Neural progenitor cell (in vitro differentiated cells): ENCODE measurements at regions not wholly inside any gene's neighbourhood (a gene's known extent, or its start where the extent isn't known, plus 50 kb on each side); places are given as distances from the start of the nearest gene placed in this dataset.

Experiments used
- EZH2 ChIP-seq: fragments of 200-600 bp; sonication (generic); IDR thresholded peaks from 2 replicates; pipeline ENCODE4 v1.6.1; 2017; ENCODE audit warnings: antibody characterized with exemption, mild to moderate bottlenecking, moderate library complexity
- TF ChIP-seq, protein P1 (sequence below): fragments of 200-600 bp; sonication (generic); IDR thresholded peaks from 2 replicates; pipeline ENCODE4 v1.5.1; 2017; ENCODE audit warnings: antibody characterized with exemption, mild to moderate bottlenecking

DNA sequence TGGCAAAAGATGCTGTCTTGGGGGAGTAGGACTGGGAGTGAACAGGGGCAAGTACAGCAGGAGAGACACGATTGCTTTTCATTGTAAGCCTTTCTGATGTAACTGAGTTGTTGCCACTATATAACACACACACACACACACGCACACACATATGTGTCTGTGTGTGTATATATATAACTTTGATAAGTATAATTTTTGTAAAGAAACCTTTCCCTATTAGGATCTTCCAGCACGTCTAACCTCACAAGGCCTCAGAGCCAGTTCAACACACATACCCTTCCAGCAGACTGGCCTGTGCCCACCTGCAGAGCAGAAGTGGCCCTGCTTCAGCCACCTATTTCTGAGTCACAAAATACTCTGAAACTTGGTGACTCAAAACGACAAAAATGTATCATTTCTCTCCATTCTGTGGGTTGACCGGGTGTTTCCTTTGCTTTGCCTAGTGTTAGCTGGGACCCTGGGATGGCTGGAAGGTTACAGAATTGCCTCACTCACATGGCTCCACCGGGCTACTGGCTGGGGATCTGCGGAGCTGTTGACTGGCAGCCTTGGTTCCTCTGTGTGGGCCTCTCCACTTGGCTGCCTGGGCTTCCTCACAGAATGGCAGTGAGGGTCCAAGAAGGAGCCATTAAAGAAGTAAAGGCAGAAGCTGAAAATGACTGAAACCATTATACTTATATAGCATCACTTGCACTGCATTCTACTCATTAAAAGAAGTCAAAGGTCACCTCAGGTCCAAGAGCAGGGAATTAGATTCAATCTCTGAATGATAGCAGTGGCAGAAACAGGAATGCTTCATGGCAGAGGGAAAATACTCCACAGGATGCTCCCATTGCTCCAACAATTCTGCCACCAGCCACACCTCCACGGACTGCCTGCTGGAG, 126.4 kb downstream of the BANF2 start:
- no peak for TF ChIP-seq EZH2
- TF ChIP-seq, protein P1, sequence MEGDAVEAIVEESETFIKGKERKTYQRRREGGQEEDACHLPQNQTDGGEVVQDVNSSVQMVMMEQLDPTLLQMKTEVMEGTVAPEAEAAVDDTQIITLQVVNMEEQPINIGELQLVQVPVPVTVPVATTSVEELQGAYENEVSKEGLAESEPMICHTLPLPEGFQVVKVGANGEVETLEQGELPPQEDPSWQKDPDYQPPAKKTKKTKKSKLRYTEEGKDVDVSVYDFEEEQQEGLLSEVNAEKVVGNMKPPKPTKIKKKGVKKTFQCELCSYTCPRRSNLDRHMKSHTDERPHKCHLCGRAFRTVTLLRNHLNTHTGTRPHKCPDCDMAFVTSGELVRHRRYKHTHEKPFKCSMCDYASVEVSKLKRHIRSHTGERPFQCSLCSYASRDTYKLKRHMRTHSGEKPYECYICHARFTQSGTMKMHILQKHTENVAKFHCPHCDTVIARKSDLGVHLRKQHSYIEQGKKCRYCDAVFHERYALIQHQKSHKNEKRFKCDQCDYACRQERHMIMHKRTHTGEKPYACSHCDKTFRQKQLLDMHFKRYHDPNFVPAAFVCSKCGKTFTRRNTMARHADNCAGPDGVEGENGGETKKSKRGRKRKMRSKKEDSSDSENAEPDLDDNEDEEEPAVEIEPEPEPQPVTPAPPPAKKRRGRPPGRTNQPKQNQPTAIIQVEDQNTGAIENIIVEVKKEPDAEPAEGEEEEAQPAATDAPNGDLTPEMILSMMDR, result no peak
